ENCODE measurements at regions not wholly inside any gene's neighbourhood (a gene's known extent, or its start where the extent isn't known, plus 50 kb on each side); places are given as distances from the start of the nearest gene placed in this dataset.

GRCh38 chr5:12911156-12911555, 1006.9 kb upstream of the CTNND2 start:
- no peak for ATAC-seq (ENCODE audit: low read depth in 2 of 2)
- no peaks in the 10 kb centered on the region for H3K36me3 Mint-ChIP-seq

GRCh38 chr5:12910641-12911040, 1006.4 kb upstream of the CTNND2 start:
- Histone ChIP-seq H3K36me3 (ENCODE audit: control insufficient read depth, insufficient read depth, low read length) (no peaks in the 10 kb centered on the region), H3K4me1 (ENCODE audit: control insufficient read depth, insufficient read depth, low read length, poor library complexity, severe bottlenecking) (no peaks in the 10 kb centered on the region), H3K9me3 (ENCODE audit: control insufficient read depth in 2 of 2, low read length in 2 of 2) (no peaks in the 10 kb centered on the region), H3K27me3 (ENCODE audit: control insufficient read depth, insufficient read depth, low read length) (no peaks in the 10 kb centered on the region), H3K4me3 (ENCODE audit: low read depth, low read length) (no peak overlapping the region), H3K27ac (ENCODE audit: insufficient read depth, low read length, poor library complexity, severe bottlenecking) (no peak overlapping the region)
- peaks cover 0 to 11% (median 9%) of the 10 kb centered on the region in 7 donors for H3K9me3 Mint-ChIP-seq
- no peaks in the 10 kb centered on the region for H3K4me1 Mint-ChIP-seq
- no peaks in the 10 kb centered on the region for H3K36me3 Mint-ChIP-seq
- no peak overlapping the region for H3K27ac Mint-ChIP-seq
- H3K27me3 Mint-ChIP-seq: no peaks in the 10 kb centered on the region
- no peak for DNase-seq
- H3K4me3 Mint-ChIP-seq: no peak overlapping the region
- no peak for ATAC-seq (ENCODE audit: low read depth in 2 of 2)

More at GRCh38 chr5:12911156-12911555, 1006.9 kb upstream of the CTNND2 start:
- H3K4me1 ChIP-seq (ENCODE audit: control insufficient read depth, insufficient read depth, low read length, poor library complexity, severe bottlenecking): no peaks in the 10 kb centered on the region
- H3K27me3 ChIP-seq (ENCODE audit: control insufficient read depth, insufficient read depth, low read length): no peaks in the 10 kb centered on the region
- DNase-seq: no peak
- Mint-ChIP-seq H3K9me3 (peaks cover 0 to 11% (median 8%) of the 10 kb centered on the region in 7 donors), H3K4me1 (no peaks in the 10 kb centered on the region), H3K27me3 (no peaks in the 10 kb centered on the region), H3K27ac (no peak overlapping the region), H3K4me3 (no peak overlapping the region)
- H3K36me3 ChIP-seq (ENCODE audit: control insufficient read depth, insufficient read depth, low read length): no peaks in the 10 kb centered on the region
- no peak overlapping the region for H3K27ac ChIP-seq (ENCODE audit: insufficient read depth, low read length, poor library complexity, severe bottlenecking)
- H3K9me3 ChIP-seq (ENCODE audit: control insufficient read depth in 2 of 2, low read length in 2 of 2): no peaks in the 10 kb centered on the region
- no peak overlapping the region for H3K4me3 ChIP-seq (ENCODE audit: low read depth, low read length)

GRCh38 chr5:12902611-12903010, 998.4 kb upstream of the CTNND2 start:
- no peaks in the 10 kb centered on the region for H3K4me1 ChIP-seq (ENCODE audit: control insufficient read depth, insufficient read depth, low read length, poor library complexity, severe bottlenecking)
- no peak for ATAC-seq (ENCODE audit: low read depth in 2 of 2)

DNA sequence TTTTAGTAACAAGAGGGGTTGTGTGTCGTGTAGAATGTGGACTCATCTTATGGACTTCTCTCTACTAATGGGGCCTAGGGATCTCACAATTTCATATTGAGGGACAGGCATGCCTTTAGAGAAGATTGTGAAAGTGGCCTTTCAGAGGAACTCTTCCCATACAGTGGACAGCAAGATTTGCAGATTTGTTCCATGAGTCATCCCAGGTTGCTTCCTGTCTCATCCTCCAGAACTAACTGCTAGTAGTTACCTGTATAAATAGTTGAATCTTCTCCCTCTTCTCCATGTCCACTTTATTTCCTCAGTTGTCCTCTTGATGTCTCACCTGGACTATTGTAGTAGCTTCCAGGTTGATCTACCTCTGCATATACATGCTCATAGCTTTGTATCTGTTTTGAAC, 997.5 kb upstream of the CTNND2 start:
- H3K27me3 ChIP-seq (ENCODE audit: control insufficient read depth, insufficient read depth, low read length): no peaks in the 10 kb centered on the region
- no peak overlapping the region for H3K4me3 Mint-ChIP-seq
- ATAC-seq (ENCODE audit: low read depth in 2 of 2) (no peak), DNase-seq (no peak)
- no peaks in the 10 kb centered on the region for H3K4me1 Mint-ChIP-seq
- no peaks in the 10 kb centered on the region for H3K4me1 ChIP-seq (ENCODE audit: control insufficient read depth, insufficient read depth, low read length, poor library complexity, severe bottlenecking)
- H3K9me3 Mint-ChIP-seq: peaks cover 6 to 31% (median 10%) of the 10 kb centered on the region in 7 donors
- H3K4me3 ChIP-seq (ENCODE audit: low read depth, low read length): no peak overlapping the region
- H3K27me3 Mint-ChIP-seq: no peaks in the 10 kb centered on the region
- H3K27ac ChIP-seq (ENCODE audit: insufficient read depth, low read length, poor library complexity, severe bottlenecking): no peak overlapping the region
- H3K36me3 Mint-ChIP-seq: no peaks in the 10 kb centered on the region
- no peak overlapping the region for H3K27ac Mint-ChIP-seq
- H3K9me3 ChIP-seq (ENCODE audit: control insufficient read depth in 2 of 2, low read length in 2 of 2): no peaks in the 10 kb centered on the region
- H3K36me3 ChIP-seq (ENCODE audit: control insufficient read depth, insufficient read depth, low read length): no peaks in the 10 kb centered on the region

More at GRCh38 chr5:12902611-12903010, 998.4 kb upstream of the CTNND2 start:
- Histone ChIP-seq H3K27me3 (ENCODE audit: control insufficient read depth, insufficient read depth, low read length) (no peaks in the 10 kb centered on the region), H3K27ac (ENCODE audit: insufficient read depth, low read length, poor library complexity, severe bottlenecking) (no peak overlapping the region), H3K9me3 (ENCODE audit: control insufficient read depth in 2 of 2, low read length in 2 of 2) (no peaks in the 10 kb centered on the region), H3K36me3 (ENCODE audit: control insufficient read depth, insufficient read depth, low read length) (no peaks in the 10 kb centered on the region), H3K4me3 (ENCODE audit: low read depth, low read length) (no peak overlapping the region)
- Mint-ChIP-seq H3K4me3 (no peak overlapping the region), H3K27ac (no peak overlapping the region), H3K36me3 (no peaks in the 10 kb centered on the region), H3K4me1 (no peaks in the 10 kb centered on the region), H3K9me3 (peaks cover 6 to 30% (median 12%) of the 10 kb centered on the region in 7 donors), H3K27me3 (no peaks in the 10 kb centered on the region)
- DNase-seq: no peak

DNA sequence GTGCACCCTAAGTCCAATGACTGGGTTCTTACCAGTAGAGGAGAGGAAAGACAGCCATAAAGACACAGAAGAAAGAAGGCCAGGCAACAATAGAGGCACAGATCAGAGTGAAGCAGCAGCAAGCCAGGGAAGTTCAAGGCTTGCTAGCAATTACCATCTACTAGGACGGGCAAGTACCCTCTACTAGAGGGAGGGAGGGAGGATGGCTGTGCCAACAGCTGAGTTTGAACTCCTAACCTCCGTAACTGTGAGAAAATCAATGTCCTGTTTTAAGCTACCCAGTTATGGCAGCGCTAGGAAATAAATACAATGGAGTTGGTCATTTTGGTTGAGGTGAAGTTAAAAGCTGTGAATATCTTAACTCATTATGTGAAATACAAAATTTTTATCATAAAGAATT, 991.8 kb upstream of the CTNND2 start:
- no peak for ATAC-seq (ENCODE audit: low read depth in 2 of 2)
- Mint-ChIP-seq H3K4me3 (no peak overlapping the region), H3K4me1 (no peaks in the 10 kb centered on the region), H3K27ac (no peak overlapping the region), H3K9me3 (peaks cover 3 to 27% (median 9%) of the 10 kb centered on the region in 7 donors), H3K27me3 (no peaks in the 10 kb centered on the region), H3K36me3 (no peaks in the 10 kb centered on the region)
- Histone ChIP-seq H3K36me3 (ENCODE audit: control insufficient read depth, insufficient read depth, low read length) (no peaks in the 10 kb centered on the region), H3K4me3 (ENCODE audit: low read depth, low read length) (no peak overlapping the region), H3K9me3 (ENCODE audit: control insufficient read depth in 2 of 2, low read length in 2 of 2) (peaks cover 0 to 5% of the 10 kb centered on the region in 2 experiments), H3K27ac (ENCODE audit: insufficient read depth, low read length, poor library complexity, severe bottlenecking) (no peak overlapping the region), H3K4me1 (ENCODE audit: control insufficient read depth, insufficient read depth, low read length, poor library complexity, severe bottlenecking) (no peaks in the 10 kb centered on the region), H3K27me3 (ENCODE audit: control insufficient read depth, insufficient read depth, low read length) (no peaks in the 10 kb centered on the region)
- no peak for DNase-seq

DNA sequence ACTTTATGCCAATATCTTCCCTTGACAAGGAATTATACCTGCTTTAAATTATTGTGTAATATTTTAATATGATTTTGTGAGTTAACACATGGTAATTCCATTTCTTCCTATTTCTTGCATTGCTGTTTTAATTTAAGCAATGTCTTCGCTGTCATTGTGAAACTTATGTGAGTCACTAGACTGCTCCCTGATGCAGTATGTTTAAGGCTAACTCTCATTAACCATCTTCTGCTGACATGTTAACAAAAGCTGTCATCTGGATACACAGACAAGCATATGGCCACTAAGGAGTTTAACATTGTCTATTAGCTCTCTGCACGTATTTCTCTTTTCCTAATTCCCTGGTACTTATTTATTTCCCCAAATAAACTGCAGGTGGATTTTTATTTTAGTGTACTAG, 980.8 kb upstream of the CTNND2 start:
- Histone ChIP-seq H3K27me3 (ENCODE audit: control insufficient read depth, insufficient read depth, low read length) (no peaks in the 10 kb centered on the region), H3K4me3 (ENCODE audit: low read depth, low read length) (no peak overlapping the region), H3K36me3 (ENCODE audit: control insufficient read depth, insufficient read depth, low read length) (no peaks in the 10 kb centered on the region), H3K27ac (ENCODE audit: insufficient read depth, low read length, poor library complexity, severe bottlenecking) (no peak overlapping the region), H3K9me3 (ENCODE audit: control insufficient read depth in 2 of 2, low read length in 2 of 2) (peaks cover 0 to 2% of the 10 kb centered on the region in 2 experiments), H3K4me1 (ENCODE audit: control insufficient read depth, insufficient read depth, low read length, poor library complexity, severe bottlenecking) (no peaks in the 10 kb centered on the region)
- DNase-seq (no peak), ATAC-seq (ENCODE audit: low read depth in 2 of 2) (no peak)
- Mint-ChIP-seq H3K9me3 (peaks cover 1 to 19% (median 12%) of the 10 kb centered on the region in 7 donors), H3K36me3 (no peaks in the 10 kb centered on the region), H3K4me3 (peak overlapping the region in 1 of 4 donors; percentile 7), H3K4me1 (no peaks in the 10 kb centered on the region), H3K27ac (no peak overlapping the region), H3K27me3 (no peaks in the 10 kb centered on the region)

- no peak for ATAC-seq (ENCODE audit: low read depth in 2 of 2)
- Histone ChIP-seq H3K27me3 (ENCODE audit: control insufficient read depth, insufficient read depth, low read length) (no peaks in the 10 kb centered on the region), H3K27ac (ENCODE audit: insufficient read depth, low read length, poor library complexity, severe bottlenecking) (no peak overlapping the region), H3K4me1 (ENCODE audit: control insufficient read depth, insufficient read depth, low read length, poor library complexity, severe bottlenecking) (no peaks in the 10 kb centered on the region), H3K36me3 (ENCODE audit: control insufficient read depth, insufficient read depth, low read length) (no peaks in the 10 kb centered on the region), H3K9me3 (ENCODE audit: control insufficient read depth in 2 of 2, low read length in 2 of 2) (peaks cover 0 to 2% of the 10 kb centered on the region in 2 experiments), H3K4me3 (ENCODE audit: low read depth, low read length) (no peak overlapping the region)
- no peaks in the 10 kb centered on the region for H3K4me1 Mint-ChIP-seq
- peaks cover 4 to 18% (median 12%) of the 10 kb centered on the region in 7 donors for H3K9me3 Mint-ChIP-seq
- H3K36me3 Mint-ChIP-seq: no peaks in the 10 kb centered on the region
- H3K4me3 Mint-ChIP-seq: no peak overlapping the region
- no peak overlapping the region for H3K27ac Mint-ChIP-seq
- no peak for DNase-seq
- H3K27me3 Mint-ChIP-seq: no peaks in the 10 kb centered on the region
Measured at GRCh38 chr5:12883395-12883794, 979.1 kb upstream of the CTNND2 start.

DNA sequence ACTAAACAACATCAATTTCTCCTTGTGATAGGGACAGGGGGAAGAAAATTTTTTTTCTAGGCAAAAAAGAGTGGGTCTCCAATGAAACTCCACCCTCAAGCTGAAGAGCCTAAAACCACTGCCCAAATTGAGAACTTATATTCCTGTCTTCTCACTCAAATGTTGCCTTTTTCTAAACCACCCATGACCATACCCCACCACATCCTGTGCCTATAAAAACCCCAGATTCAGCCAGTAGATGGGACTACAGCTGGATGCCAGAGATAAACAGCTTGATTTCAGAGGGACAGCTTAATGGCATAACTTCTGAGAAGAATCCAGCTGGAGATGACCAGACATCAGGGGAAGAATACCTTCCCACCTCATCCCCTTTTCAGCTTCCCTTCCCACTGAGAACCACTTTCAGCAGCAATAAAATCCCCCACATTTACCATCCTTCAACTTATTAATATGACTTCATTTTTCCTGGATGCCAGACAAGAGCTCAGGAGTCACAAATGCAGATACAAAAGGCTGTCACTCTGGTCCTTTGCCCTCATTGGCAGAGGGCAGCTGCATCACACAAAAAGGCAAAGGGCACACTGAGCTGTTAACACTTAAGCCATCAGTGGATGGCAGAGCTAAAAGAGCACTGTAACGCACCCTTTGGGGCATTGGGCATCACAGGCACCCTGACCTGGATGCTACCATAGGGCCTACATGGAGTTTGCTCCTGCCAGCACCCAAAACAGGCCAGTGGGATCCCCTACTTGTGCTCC, 972.5 kb upstream of the CTNND2 start:
- Histone ChIP-seq H3K27ac (ENCODE audit: insufficient read depth, low read length, poor library complexity, severe bottlenecking) (no peak overlapping the region), H3K36me3 (ENCODE audit: control insufficient read depth, insufficient read depth, low read length) (no peaks in the 10 kb centered on the region), H3K4me1 (ENCODE audit: control insufficient read depth, insufficient read depth, low read length, poor library complexity, severe bottlenecking) (no peaks in the 10 kb centered on the region), H3K27me3 (ENCODE audit: control insufficient read depth, insufficient read depth, low read length) (no peaks in the 10 kb centered on the region), H3K9me3 (ENCODE audit: control insufficient read depth in 2 of 2, low read length in 2 of 2) (no peaks in the 10 kb centered on the region), H3K4me3 (ENCODE audit: low read depth, low read length) (no peak overlapping the region)
- ATAC-seq (ENCODE audit: low read depth in 2 of 2): no peak
- H3K4me3 Mint-ChIP-seq: no peak overlapping the region
- no peaks in the 10 kb centered on the region for H3K36me3 Mint-ChIP-seq
- no peaks in the 10 kb centered on the region for H3K4me1 Mint-ChIP-seq
- no peak overlapping the region for H3K27ac Mint-ChIP-seq
- H3K9me3 Mint-ChIP-seq: peaks cover 0 to 22% (median 8%) of the 10 kb centered on the region in 7 donors
- H3K27me3 Mint-ChIP-seq: no peaks in the 10 kb centered on the region
- no peak for DNase-seq
